Suprapubic skin (tissue), 3 donors: ENCODE measurements at regions not wholly inside any gene's neighbourhood (a gene's known extent, or its start where the extent isn't known, plus 50 kb on each side); places are given as distances from the start of the nearest gene placed in this dataset.

Source experiments
- CTCF ChIP-seq, 2 donors: fragments of 200-600 bp in 1 of 2; fragments of 450-650 bp in 1 of 2; sonication (generic) in 1 of 2; IDR thresholded peaks; one replicate each; pipeline ENCODE4 v1.5.1; 2016 to 2019; ENCODE audit warnings: antibody characterized with exemption in 2 of 2, mild to moderate bottlenecking in 1 of 2, moderate library complexity in 1 of 2
- POLR2AphosphoS5 ChIP-seq, 3 donors: sonication (generic); formaldehyde crosslinking; IDR thresholded peaks; one replicate each; pipeline ENCODE4 v1.6.1; 2017; ENCODE audit warnings: antibody characterized with exemption in 3 of 3

- TF ChIP-seq CTCF (IDR thresholded peaks at IDR 0.05), result no peak
- no peak for TF ChIP-seq POLR2AphosphoS5 (IDR thresholded peaks at IDR 0.05)
These were observed 54.0 kb upstream of the TNC start for GRCh38 chr9:115171921-115172388.
